BLaER1 treated with 17β-estradiol and CSF1 and Interleukin-3, amounts not matched to agents 10 nM and 100 nM (cell line): ENCODE measurements at regions not wholly inside any gene's neighbourhood (a gene's known extent, or its start where the extent isn't known, plus 50 kb on each side); places are given as distances from the start of the nearest gene placed in this dataset.
A peak's percentile ranks its signal among the peaks of the same experiment; 100 is the strongest.

Experiments
- H3K27ac ChIP-seq, 11 experiments: shearing (Covaris generic); formaldehyde crosslinking; 2 replicates each; pipeline ENCODE4 v1.8.1; 2022
- H3K27me3 ChIP-seq, 11 experiments: shearing (Covaris generic); formaldehyde crosslinking; 2 replicates each; pipeline ENCODE4 v1.8.1; 2022
- H3K36me3 ChIP-seq, 11 experiments: shearing (Covaris generic); formaldehyde crosslinking; 2 replicates each; pipeline ENCODE4 v1.8.1; 2022
- H3K4me1 ChIP-seq, 10 experiments: shearing (Covaris generic); formaldehyde crosslinking; 2 replicates each; pipeline ENCODE4 v1.8.1; 2022
- H3K4me2 ChIP-seq, 11 experiments: shearing (Covaris generic); formaldehyde crosslinking; 2 replicates each; pipeline ENCODE4 v1.8.1; 2022
- H3K4me3 ChIP-seq, 10 experiments: shearing (Covaris generic); formaldehyde crosslinking; 2 replicates each; pipeline ENCODE4 v1.8.1; 2022
- H3K9ac ChIP-seq, 11 experiments: shearing (Covaris generic); formaldehyde crosslinking; 2 replicates each; pipeline ENCODE4 v1.8.1; 2022
- H3K9me3 ChIP-seq, 11 experiments: shearing (Covaris generic); formaldehyde crosslinking; replicated peaks in 1 of 11; 2 replicates each; pipeline ENCODE4 v1.8.1; 2022
- H4K20me1 ChIP-seq, 11 experiments: shearing (Covaris generic); formaldehyde crosslinking; 2 replicates each; pipeline ENCODE4 v1.8.1; 2022
- Cebpa-rat ChIP-seq, 11 experiments: shearing (Covaris generic); IDR thresholded peaks; 2 replicates each; pipeline ENCODE4 v1.8.1; 2022

DNA sequence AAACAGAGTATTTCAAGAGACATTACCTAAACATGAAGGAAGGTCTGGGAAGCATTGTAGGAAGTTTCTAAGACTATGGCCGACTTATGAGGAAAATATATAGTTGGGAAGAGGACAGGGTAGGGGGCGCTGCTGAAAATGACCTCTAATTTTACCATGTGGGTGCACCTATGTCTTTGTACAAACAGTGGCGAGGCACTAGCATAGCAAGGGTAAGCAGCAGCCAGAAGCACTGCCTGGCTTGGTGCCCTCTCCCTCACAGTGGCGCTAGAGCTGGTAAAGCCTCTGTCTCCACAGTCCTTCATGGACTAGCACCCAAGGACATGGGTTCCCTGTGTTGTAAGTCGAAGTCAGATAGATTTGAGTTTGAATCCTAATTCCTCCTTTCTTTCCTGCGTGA lies 461.2 kb downstream of the INHBA start:
- Histone ChIP-seq H3K27ac (no peak overlapping the region), H3K4me2 (no peak overlapping the region), H3K27me3 (no peaks in the 10 kb centered on the region), H3K4me1 (peaks cover 0 to 11% (median 0%) of the 10 kb centered on the region in 10 experiments; a peak in 4 of 20 replicates), H3K36me3 (no peaks in the 10 kb centered on the region), H3K4me3 (no peak overlapping the region), H3K9ac (no peak overlapping the region), H4K20me1 (no peaks in the 10 kb centered on the region), H3K9me3 (no peaks in the 10 kb centered on the region)
- no peak for TF ChIP-seq Cebpa-rat (IDR thresholded peaks at IDR 0.05)

DNA sequence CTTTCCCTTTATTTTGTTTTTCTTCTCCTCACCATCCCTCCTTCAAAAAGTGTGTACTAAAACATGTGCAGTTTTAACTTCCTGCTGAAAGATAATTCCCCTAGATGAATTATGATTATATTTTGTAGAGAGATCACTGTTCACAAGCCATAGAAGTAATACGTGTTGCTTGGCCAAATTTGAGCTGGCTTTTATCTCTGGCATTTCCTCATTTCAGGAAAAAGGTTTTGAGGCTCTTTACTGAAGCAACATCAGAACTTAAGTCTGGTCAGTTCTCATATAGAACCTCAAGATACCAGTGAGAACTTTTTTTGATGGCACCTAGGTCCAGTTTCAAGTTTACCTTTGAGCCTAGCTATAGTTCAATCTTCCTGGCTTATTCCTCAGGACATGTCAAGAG lies 463.3 kb downstream of the INHBA start:
- H3K27me3 ChIP-seq: no peaks in the 10 kb centered on the region
- TF ChIP-seq Cebpa-rat (IDR thresholded peaks at IDR 0.05): no peak
- no peaks in the 10 kb centered on the region for H3K9me3 ChIP-seq
- H3K4me1 ChIP-seq: peaks cover 0 to 11% (median 0%) of the 10 kb centered on the region in 10 experiments; a peak in 4 of 20 replicates
- no peak overlapping the region for H3K4me3 ChIP-seq
- H4K20me1 ChIP-seq: no peaks in the 10 kb centered on the region
- H3K9ac ChIP-seq: no peak overlapping the region
- H3K36me3 ChIP-seq: no peaks in the 10 kb centered on the region
- no peak overlapping the region for H3K27ac ChIP-seq
- H3K4me2 ChIP-seq: no peak overlapping the region

DNA sequence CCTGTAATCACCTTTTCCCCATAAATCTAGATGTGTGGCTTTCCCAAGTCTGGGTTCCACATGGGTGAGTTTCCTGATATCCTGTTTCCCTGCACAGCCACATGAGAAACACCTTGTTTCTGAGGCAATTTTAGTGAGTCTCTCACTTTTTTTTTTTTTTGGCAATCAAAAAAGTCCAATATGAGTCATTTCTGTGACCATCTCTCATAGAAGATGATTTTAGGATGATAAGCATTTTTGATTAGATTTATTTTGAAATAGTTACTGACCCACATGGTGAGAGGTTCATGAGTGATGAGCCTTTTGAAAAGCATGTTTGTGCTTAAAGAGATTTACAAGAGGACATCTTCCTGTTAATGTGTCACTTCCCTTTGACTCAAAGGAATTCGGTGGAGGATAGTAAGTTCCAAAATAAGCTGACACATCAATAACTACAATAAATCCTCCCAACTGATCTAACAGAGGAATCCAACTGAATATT lies 464.0 kb downstream of the INHBA start:
- no peaks in the 10 kb centered on the region for H4K20me1 ChIP-seq
- H3K4me3 ChIP-seq: no peak overlapping the region
- peaks cover 0 to 11% (median 0%) of the 10 kb centered on the region in 10 experiments; a peak in 4 of 20 replicates for H3K4me1 ChIP-seq
- no peak overlapping the region for H3K9ac ChIP-seq
- H3K36me3 ChIP-seq: no peaks in the 10 kb centered on the region
- no peaks in the 10 kb centered on the region for H3K27me3 ChIP-seq
- no peak overlapping the region for H3K27ac ChIP-seq
- peak overlapping the region in 2 of 11 experiments; percentile 25 to 26; a peak in 2 of 22 replicates for H3K4me2 ChIP-seq
- TF ChIP-seq Cebpa-rat (IDR thresholded peaks at IDR 0.05): no peak
- H3K9me3 ChIP-seq: no peaks in the 10 kb centered on the region

DNA sequence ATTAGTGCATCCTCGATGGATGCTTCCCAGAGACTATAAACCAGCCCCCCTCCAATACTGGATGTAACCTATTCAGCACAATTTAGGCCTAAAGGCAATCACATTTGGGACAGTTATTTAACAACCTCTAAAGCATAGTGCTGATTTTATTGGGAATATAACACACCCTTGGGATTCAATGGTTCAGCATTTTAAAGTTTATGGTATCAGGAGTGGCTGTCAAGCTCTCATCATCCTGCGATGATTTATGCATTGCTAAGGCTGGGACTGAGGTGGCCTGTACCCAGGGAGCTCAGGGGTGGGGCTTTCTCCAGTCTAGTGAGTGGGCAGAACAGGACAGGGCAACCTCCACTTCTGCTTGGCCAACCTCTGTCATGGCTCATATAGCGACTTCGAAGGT lies 464.9 kb downstream of the INHBA start:
- no peak overlapping the region for H3K4me2 ChIP-seq
- no peaks in the 10 kb centered on the region for H3K36me3 ChIP-seq
- no peak for TF ChIP-seq Cebpa-rat (IDR thresholded peaks at IDR 0.05)
- H3K4me3 ChIP-seq: no peak overlapping the region
- no peaks in the 10 kb centered on the region for H4K20me1 ChIP-seq
- peaks cover 0 to 11% (median 0%) of the 10 kb centered on the region in 10 experiments; a peak in 4 of 20 replicates for H3K4me1 ChIP-seq
- H3K27ac ChIP-seq: no peak overlapping the region
- no peaks in the 10 kb centered on the region for H3K9me3 ChIP-seq
- H3K9ac ChIP-seq: no peak overlapping the region
- no peaks in the 10 kb centered on the region for H3K27me3 ChIP-seq

- H3K9me3 ChIP-seq: peaks cover 4 to 23% (median 15%) of the 10 kb centered on the region in 11 experiments; a peak in 14 of 22 replicates
- no peaks in the 10 kb centered on the region for H3K36me3 ChIP-seq
- H3K9ac ChIP-seq: no peak overlapping the region
- no peak overlapping the region for H3K27ac ChIP-seq
- no peak overlapping the region for H3K4me2 ChIP-seq
- no peak overlapping the region for H3K4me3 ChIP-seq
- H3K4me1 ChIP-seq: no peaks in the 10 kb centered on the region
- H4K20me1 ChIP-seq: no peaks in the 10 kb centered on the region
- no peak for TF ChIP-seq Cebpa-rat (IDR thresholded peaks at IDR 0.05)
- no peaks in the 10 kb centered on the region for H3K27me3 ChIP-seq
Measured at GRCh38 chr7:41232086-41232485, 470.8 kb downstream of the INHBA start.

DNA sequence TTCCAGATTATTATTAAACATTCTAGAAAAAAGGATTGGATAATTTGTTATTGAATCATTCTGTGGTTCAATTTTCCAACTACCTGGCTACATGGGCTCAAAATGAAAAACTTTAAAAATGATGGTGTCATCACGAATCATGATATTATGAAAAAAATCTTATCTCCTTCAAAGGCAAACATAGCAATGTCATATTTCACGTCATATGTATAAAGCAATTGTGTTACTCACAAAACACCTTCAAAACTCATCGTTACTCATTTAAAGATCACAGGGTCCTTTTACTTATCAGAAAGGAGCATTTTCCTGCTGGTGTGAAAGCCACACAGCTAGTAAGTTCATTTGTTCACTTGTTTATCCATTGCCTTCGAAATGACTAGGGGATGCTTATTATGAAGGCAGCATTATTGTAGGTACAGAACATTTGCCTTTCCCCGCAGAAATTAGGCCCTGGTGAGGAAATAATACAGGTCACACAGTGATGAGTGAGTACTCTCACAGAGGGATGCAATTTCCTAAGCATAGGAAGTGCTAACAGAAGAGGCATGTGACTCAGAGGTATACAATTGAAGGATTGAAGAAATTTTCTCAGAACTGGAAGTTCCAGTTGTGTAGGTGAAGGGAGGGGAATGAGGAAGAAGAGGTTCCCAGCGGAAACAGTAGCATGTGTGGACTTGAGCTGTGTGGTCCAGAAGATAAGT lies 478.7 kb downstream of the INHBA start:
- no peaks in the 10 kb centered on the region for H3K9me3 ChIP-seq
- H3K4me3 ChIP-seq: no peak overlapping the region
- TF ChIP-seq Cebpa-rat (IDR thresholded peaks at IDR 0.05): no peak
- no peak overlapping the region for H3K9ac ChIP-seq
- no peak overlapping the region for H3K27ac ChIP-seq
- no peaks in the 10 kb centered on the region for H3K27me3 ChIP-seq
- H3K4me2 ChIP-seq: no peak overlapping the region
- no peaks in the 10 kb centered on the region for H3K36me3 ChIP-seq
- no peaks in the 10 kb centered on the region for H4K20me1 ChIP-seq
- no peaks in the 10 kb centered on the region; a peak in 1 of 20 replicates for H3K4me1 ChIP-seq

- no peaks in the 10 kb centered on the region; a peak in 1 of 20 replicates for H3K4me1 ChIP-seq
- H3K9ac ChIP-seq: no peak overlapping the region
- no peaks in the 10 kb centered on the region for H3K9me3 ChIP-seq
- no peaks in the 10 kb centered on the region for H4K20me1 ChIP-seq
- H3K36me3 ChIP-seq: no peaks in the 10 kb centered on the region
- no peak overlapping the region for H3K4me3 ChIP-seq
- no peak overlapping the region for H3K27ac ChIP-seq
- no peak overlapping the region for H3K4me2 ChIP-seq
- no peak for TF ChIP-seq Cebpa-rat (IDR thresholded peaks at IDR 0.05)
- H3K27me3 ChIP-seq: no peaks in the 10 kb centered on the region
Measured at GRCh38 chr7:41222746-41223145, 480.1 kb downstream of the INHBA start.

DNA sequence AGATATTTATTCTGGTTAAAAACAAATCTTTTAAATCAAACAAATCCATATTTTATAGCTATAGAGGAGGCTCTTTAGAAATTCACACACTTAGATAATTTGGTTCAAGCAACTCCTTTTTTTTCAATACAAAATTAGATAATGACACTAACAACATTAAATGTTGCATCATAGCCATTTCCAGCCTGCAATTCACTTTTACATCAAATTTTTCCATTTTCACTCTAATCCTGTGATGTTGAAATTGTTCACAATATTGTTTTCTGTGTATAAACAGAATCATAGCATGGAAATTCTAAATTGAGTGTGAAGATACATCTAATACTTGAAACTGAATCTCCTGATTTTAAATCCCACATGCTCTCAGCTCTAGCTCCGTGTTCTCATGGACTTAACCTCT lies 482.6 kb downstream of the INHBA start:
- no peaks in the 10 kb centered on the region for H3K27me3 ChIP-seq
- no peaks in the 10 kb centered on the region for H3K9me3 ChIP-seq

GRCh38 chr7:41219276-41219675 lies 483.6 kb downstream of the INHBA start:
- TF ChIP-seq Cebpa-rat (IDR thresholded peaks at IDR 0.05): no peak
- no peaks in the 10 kb centered on the region for H3K27me3 ChIP-seq
- H3K4me3 ChIP-seq: no peak overlapping the region
- H3K4me1 ChIP-seq: no peaks in the 10 kb centered on the region; a peak in 1 of 20 replicates
- H3K9ac ChIP-seq: no peak overlapping the region
- no peak overlapping the region for H3K4me2 ChIP-seq
- no peaks in the 10 kb centered on the region for H4K20me1 ChIP-seq
- H3K9me3 ChIP-seq: no peaks in the 10 kb centered on the region
- no peaks in the 10 kb centered on the region for H3K36me3 ChIP-seq
- no peak overlapping the region for H3K27ac ChIP-seq

More for the DNA sequence above, 482.6 kb downstream of the INHBA start:
- Histone ChIP-seq H3K27ac (no peak overlapping the region), H3K4me1 (no peaks in the 10 kb centered on the region; a peak in 1 of 20 replicates), H4K20me1 (no peaks in the 10 kb centered on the region), H3K4me3 (no peak overlapping the region), H3K36me3 (no peaks in the 10 kb centered on the region), H3K4me2 (no peak overlapping the region), H3K9ac (no peak overlapping the region)
- TF ChIP-seq Cebpa-rat (IDR thresholded peaks at IDR 0.05): no peak

DNA sequence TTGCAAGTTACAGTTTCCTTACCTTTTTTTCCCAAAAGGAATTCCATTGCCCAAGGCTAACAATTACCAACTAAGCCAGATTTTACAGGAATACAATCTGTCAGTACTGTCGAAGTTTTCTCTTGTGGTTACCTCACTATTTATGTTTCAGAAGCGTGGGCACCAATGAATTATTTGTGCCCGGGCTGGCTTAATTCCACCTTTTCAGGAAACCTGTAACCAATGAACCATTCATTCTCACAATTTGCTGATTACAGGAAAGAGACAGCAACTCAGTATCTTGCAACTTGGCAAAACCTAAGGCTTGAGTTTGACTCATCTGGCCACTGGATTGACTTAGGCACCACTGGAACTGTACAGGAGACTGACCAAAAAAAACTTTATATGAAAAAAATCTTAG lies 485.6 kb downstream of the INHBA start:
- no peaks in the 10 kb centered on the region for H3K4me1 ChIP-seq
- no peak for TF ChIP-seq Cebpa-rat (IDR thresholded peaks at IDR 0.05)
- no peaks in the 10 kb centered on the region for H4K20me1 ChIP-seq
- no peak overlapping the region for H3K9ac ChIP-seq
- no peak overlapping the region for H3K4me2 ChIP-seq
- no peak overlapping the region for H3K27ac ChIP-seq
- no peaks in the 10 kb centered on the region for H3K36me3 ChIP-seq
- no peak overlapping the region for H3K4me3 ChIP-seq
- H3K9me3 ChIP-seq: no peaks in the 10 kb centered on the region
- no peaks in the 10 kb centered on the region for H3K27me3 ChIP-seq
